ENCODE measurements at regions not wholly inside any gene's neighbourhood (a gene's known extent, or its start where the extent isn't known, plus 50 kb on each side); places are given as distances from the start of the nearest gene placed in this dataset.

DNA sequence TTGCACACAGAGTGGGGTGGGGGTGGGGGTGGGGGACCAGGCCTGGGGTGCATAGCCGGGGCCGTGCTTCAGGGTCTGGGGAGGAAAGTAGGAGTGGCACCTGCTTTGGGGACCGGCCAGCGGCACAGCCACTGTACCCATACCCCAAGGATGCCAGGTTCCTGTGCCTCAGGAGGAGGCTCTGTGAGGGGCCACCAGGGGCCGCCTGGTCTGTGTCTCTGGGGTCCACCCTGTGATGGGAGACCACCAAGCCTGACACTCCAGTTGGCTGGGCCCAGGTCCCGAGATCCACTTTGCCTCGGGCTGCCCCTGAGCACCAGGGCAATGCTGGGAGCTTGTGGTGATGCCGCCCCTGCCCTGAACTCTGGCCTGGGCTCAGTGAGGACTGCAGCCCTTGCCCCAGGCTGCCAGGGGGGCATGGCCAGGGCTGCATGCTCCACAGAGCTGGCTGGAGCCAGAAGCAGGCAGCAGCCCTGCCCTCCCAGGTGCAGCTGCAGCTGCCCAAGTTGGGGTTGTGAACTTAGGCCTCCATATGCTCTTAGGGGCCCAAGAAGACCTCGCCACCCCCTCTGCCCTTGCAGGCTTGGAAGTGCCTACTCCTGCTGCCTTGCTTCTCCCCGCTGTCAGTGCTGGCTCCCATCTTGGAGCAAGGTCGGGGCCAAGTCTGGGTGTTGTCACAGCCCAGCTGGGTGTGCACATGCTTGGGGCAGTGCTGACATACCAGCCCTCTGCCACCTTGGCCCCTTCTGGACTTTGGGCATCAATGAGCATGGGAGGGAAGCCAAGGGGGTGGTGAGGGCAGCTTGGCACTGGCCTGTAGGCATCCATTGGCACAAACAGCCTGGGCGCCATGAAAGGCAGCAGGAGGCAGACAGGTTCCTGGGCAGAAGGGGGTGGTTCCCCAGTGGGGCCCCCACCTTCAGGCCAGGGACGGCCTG, 123.3 kb upstream of the THY1 start:
- DNase-seq, result no peak

- DNase-seq, result no peak
Observed at GRCh38 chr11:119540370-119541125, 117.6 kb upstream of the THY1 start.

DNA sequence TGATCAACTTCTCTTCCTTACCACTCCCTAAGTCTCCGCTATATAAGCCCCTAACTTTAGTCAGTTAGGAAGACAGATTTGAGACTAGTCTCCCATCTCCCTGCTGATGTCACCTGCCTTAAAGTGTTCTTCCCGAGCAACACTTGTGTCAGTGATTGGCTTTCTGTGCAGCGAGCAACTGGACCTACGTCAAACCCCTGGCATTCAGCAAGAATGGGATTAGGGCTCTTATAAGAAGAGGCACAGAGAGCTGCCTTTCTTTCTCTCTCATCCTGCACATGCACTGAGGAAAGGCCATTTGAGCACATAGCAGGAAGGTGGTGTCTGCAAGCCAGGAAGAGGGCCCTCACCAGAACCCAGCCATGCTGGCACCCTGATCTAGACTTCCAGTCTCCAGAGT, 116.6 kb upstream of the THY1 start:
- DNase-seq, result no peak

DNA sequence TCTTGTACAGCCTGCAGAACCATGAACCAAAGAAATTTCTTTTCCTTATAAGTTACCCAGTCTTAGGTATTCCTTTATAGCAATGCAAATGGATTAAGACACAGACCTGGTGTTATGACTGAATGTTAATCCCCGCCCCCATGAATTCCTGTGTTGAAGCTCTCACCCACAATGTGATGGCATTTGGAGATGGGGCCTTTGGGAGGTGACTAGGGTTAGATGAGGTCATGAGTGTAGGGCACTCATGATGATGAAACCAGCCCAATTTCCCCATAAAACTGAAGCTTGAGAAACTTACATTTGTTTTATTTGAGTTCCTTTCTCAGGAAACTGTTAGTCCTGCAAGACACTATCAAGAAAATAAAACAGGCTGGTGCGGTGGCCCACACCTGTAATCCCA, 115.8 kb upstream of the THY1 start:
- no peak for DNase-seq

DNA sequence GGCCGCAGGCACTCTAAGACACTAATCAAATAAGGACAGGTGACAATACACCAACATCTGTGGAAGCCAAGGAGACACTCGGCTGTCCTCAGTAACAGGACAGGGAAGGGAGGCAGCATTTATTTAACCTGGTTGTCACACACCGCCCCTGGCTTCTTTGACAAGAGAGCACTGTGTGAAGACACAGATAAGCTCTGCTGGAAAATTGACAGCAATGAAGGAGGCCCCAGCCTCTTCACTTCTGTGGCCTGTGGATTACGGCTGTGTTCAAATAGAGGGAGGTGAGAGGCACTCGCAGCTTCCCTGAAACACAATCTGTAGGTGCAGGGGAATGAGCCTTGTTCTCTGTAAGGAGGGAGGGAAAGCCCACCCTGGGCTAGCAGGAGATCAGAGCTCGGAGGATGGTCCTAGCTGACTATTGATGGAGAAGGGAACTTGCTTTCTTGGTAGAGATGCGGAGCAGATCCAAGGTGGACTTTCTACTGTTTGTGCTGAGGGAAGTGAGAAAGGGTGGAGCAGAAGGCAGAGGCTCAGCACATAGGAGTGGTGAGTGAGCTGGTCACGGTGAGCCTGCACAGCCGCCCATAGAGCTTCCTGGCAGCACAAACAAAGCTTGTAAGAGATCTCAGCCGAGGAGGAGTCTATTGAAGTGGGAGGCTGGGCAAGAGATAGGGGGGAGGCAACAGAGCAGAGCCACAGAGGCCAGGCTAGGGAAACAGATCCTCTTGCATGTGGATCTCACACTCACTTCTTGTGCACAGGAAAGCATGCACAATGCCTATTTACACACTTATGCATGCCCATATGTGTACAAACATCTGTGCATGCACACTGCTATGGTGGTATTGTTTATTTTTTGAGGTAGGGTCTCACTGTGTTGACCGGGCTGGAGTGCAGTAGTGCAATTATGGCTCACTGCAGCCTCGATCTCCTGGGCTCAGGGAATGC, 114.6 kb upstream of the THY1 start:
- DNase-seq, result no peak

DNA sequence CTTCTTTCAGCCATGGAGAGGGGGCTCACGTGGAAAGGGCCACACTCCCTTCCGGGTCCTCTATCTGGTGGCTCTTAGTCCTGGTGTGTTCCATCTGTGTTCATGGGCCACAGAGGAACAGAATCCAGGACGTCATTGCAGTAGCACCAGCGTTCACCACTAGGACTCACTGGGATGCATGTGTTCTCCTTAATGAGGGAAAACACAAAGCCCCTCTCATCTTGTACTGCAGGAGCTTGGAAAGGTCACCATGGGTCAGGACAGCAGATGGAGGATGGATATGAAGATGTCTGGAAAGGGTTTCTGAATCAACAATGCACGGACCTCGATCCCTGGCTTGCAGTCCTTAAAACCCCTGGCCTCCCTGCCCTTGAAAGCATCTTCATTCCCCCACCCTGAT, 113.8 kb upstream of the THY1 start:
- no peak for DNase-seq

DNA sequence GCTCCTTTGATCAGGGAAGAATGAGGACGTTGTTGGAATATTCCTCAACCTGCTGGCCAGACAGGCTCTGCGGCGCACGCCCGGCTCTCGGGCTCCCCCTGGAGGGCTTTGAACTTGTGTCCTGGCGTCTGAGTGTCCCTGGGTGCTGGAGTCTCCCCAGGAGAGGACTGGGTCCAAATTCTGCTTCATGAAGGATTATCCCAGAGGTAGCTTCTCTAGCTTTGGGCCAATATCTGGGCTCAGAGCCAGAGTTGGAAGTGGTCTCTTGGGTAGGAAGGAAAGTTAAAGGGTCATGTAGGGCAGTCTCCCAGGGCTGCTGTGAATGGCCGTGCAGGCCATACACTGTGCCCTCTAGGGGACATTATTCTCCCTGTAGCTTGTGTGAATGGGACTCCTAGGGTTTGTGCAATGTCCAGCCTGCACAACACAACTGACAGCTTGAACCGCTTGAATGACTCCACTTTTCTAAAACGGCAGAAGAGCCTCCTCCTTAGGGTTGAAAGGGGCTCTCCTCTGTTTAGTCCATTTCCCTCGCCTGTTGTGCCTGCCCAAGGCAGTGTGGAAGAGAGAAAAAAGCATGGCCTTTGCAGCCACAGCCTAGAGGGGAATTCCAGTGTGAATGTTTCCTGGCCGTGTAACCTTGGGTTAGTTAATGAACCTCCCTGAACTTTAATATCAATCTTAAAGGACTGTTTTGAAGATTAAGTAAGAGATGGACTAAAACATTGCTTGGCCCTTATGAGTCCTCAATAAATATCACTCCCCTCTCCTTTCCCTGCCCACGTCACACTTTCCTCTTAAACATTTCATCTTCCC, 111.2 kb upstream of the THY1 start:
- peak; percentile 66 for DNase-seq

DNA sequence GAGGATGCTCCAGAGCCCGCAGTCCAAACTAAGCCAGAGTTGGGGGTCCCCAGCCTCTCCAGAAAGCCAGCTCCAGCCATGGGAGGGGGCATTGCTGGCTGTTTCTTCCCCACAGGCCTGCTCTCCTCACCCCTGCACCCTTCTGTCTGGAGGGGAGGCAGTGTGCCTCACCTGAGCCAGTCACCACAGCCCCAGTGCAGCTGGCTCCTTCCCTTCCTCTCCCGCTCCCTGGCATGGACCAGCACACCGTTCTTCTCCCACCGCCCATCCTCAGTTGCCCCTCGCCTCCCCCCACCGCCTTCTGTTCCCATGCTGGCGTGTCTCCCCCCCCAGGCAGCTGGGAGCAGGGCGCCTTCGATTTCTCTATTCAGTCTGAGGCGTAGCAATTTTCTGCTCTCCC, 110.5 kb upstream of the THY1 start:
- no peak for DNase-seq

GRCh38 chr11:119532551-119532950, 109.6 kb upstream of the THY1 start:
- no peak for DNase-seq

DNA sequence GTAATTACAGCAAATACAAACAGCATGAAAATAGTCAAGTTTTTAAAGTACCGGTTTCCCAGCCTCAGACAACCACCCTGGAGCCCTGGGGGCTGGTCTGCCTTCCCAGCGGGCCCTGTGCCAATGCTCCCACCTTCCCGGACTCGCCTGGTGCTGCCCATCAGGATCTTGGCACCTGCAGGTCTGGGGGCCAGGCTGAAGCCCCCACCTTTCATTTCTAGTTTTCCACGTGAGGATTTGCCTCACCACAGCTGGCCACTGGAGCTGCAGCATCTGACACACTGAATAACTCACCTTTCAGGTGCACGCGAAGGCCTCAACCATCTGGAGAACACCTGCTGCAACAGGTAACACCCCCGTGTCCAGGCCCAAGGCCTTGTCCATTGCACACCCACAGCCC, 108.7 kb upstream of the THY1 start:
- DNase-seq, result no peak

- DNase-seq, result no peak
Observed at GRCh38 chr11:119531056-119531455, 108.1 kb upstream of the THY1 start.

- no peak for DNase-seq
Observed at GRCh38 chr11:119530509-119530908, 107.5 kb upstream of the THY1 start.

DNA sequence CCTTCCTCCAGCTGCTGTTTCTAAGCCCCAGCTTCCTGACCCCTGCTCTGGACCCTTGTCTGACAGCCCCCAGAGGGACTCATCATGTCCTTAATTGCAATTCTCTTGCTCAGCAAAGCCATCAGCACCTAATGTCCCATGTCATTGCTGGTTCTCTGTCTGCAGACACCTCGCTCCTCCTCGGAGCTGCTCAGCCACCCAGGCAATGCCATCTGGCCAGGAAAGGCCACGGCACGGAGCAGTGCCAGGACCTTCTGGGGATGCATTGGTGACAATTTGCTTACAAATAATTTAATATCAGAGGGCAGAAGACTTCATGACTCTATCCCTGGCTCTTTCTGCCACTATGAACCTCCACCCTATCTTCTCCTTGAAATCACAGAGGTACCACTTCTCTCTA, 107.0 kb upstream of the THY1 start:
- no peak for DNase-seq

- no peak for DNase-seq
Observed at GRCh38 chr11:119529063-119529845, 106.3 kb upstream of the THY1 start.

GRCh38 chr11:119525867-119526196, 102.9 kb upstream of the THY1 start:
- DNase-seq, result no peak

DNA sequence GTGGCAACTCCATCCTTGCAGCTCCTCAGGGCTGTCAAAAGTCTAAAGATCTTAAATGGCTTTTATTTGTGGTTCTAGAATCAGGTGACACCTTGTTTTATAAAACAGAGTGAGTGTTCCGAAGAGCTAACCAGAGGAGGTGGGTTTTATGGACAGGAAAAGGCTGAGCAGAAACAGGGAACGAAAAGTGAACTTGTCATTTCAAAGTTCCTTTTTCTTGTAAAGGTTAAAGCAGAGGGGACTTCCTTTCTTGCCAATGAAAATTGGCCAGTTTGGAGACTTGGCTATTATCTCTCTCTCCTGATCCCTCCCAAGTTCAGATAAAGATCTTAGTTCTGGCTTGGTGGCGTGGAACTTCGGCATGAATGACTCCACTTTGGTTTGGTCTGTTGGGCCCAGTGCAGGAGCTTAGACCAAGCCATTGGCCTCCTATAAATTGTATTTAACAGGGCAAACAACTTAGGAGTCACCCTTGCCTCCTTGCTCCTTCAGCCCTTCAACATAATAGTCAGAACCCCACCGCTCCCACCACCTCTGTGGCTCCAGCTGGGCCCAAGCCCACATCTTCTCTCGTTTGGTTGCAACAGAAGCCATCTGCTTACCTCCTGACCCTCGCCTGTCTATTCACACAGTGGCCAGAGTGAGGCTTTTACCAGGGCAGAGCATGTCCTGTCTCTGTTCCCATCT, 102.4 kb upstream of the THY1 start:
- DNase-seq, result no peak

GRCh38 chr11:119523539-119524157, 100.7 kb upstream of the THY1 start:
- DNase-seq, result no peak

- no peak for DNase-seq
Observed at GRCh38 chr11:119522609-119523008, 99.6 kb upstream of the THY1 start.

DNA sequence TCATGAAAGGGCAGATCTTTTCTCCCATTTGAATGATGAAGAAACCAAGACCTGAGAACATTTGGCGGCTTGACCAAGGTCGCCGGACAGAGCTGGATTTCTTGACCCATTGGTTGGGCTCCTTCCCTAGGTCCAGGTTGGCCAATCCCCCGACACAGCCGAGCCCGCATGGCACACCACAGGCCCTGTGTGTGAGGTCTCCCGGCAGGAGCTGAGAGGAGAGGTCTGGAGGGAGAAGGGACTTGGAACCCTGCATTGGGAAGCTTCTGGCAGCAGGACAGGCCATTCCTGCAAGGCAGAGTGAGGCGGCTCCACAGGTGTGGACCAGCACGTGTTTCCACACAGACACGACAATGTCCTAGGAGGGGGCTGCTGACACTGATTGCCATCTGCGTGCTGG, 98.6 kb upstream of the THY1 start:
- no peak for DNase-seq

DNA sequence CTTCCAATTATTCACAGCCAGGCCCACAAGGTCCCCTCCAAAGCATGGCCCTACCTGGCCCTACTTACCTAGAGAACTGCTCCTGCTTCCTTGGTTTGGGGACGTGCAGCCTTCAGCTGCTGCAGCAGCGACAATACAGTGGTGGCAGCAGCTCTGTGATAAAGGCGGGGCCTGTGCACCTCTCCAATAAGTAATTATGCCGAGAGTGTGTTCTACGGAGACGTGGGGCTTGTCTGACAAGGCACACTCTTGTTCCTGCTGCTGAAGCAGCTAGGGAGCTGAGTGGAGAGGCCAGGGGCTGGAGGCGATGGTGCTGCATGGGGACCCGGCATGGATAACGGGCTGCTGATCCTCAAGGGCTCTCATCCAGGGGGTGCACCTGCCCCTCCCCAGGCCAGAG, 98.0 kb upstream of the THY1 start:
- DNase-seq, result peak; percentile 16

All from NCI-H774 (cell line).